HG03097 (cell line): ENCODE measurements at regions not wholly inside any gene's neighbourhood (a gene's known extent, or its start where the extent isn't known, plus 50 kb on each side); places are given as distances from the start of the nearest gene placed in this dataset.

Experiments used
- ATAC-seq: cut with Tn5 transposase; IDR thresholded peaks from one replicate; pipeline ENCODE4 v1.9.1; 2021; ENCODE audit not compliant: unreplicated experiment, low FRiP score

- no peak for ATAC-seq
Observed at GRCh38 chr6:120671519-120671918, 662.8 kb downstream of the TBC1D32 start.

GRCh38 chr6:120652506-120652905 lies 681.8 kb downstream of the TBC1D32 start:
- ATAC-seq: no peak

- ATAC-seq: no peak
Observed at GRCh38 chr6:120648713-120649112, 685.6 kb downstream of the TBC1D32 start.

- ATAC-seq: no peak
Observed at GRCh38 chr6:120646101-120646500, 688.2 kb downstream of the TBC1D32 start.

- no peak for ATAC-seq
Observed at GRCh38 chr6:120632975-120633374, 701.3 kb downstream of the TBC1D32 start.

- no peak for ATAC-seq
Observed at GRCh38 chr6:120627612-120628011, 706.7 kb downstream of the TBC1D32 start.

- ATAC-seq: no peak
Observed at GRCh38 chr6:120622127-120622631, 712.1 kb downstream of the TBC1D32 start.

- no peak for ATAC-seq
Observed at GRCh38 chr6:120620900-120621299, 713.4 kb downstream of the TBC1D32 start.

GRCh38 chr6:120615238-120615637 lies 719.0 kb downstream of the TBC1D32 start:
- no peak for ATAC-seq

GRCh38 chr6:120614723-120615122 lies 719.6 kb downstream of the TBC1D32 start:
- ATAC-seq: no peak

- no peak for ATAC-seq
Observed at GRCh38 chr6:120608826-120609225, 725.5 kb downstream of the TBC1D32 start.

GRCh38 chr6:120606743-120607142 lies 727.5 kb downstream of the TBC1D32 start:
- no peak for ATAC-seq

- no peak for ATAC-seq
Observed at GRCh38 chr6:120604510-120604909, 729.8 kb downstream of the TBC1D32 start.

GRCh38 chr6:120590611-120591010 lies 743.7 kb downstream of the TBC1D32 start:
- ATAC-seq: no peak

GRCh38 chr6:120588424-120588823 lies 745.9 kb downstream of the TBC1D32 start:
- ATAC-seq: no peak

- no peak for ATAC-seq
Observed at GRCh38 chr6:120587381-120587780, 746.9 kb downstream of the TBC1D32 start.

GRCh38 chr6:120584111-120584760 lies 750.0 kb downstream of the TBC1D32 start:
- no peak for ATAC-seq

GRCh38 chr6:120576061-120576460 lies 758.2 kb downstream of the TBC1D32 start:
- ATAC-seq: no peak

- ATAC-seq: no peak
Observed at GRCh38 chr6:120569714-120570113, 764.6 kb downstream of the TBC1D32 start.

- ATAC-seq: no peak
Observed at GRCh38 chr6:120564779-120565178, 769.5 kb downstream of the TBC1D32 start.

- no peak for ATAC-seq
Observed at GRCh38 chr6:120558294-120558693, 776.0 kb downstream of the TBC1D32 start.

- ATAC-seq: no peak
Observed at GRCh38 chr6:120557554-120557953, 776.7 kb downstream of the TBC1D32 start.

- ATAC-seq: no peak
Observed at GRCh38 chr6:120556491-120556890, 777.8 kb downstream of the TBC1D32 start.
